Testis (tissue), 2 donors: ENCODE measurements at regions not wholly inside any gene's neighbourhood (a gene's known extent, or its start where the extent isn't known, plus 50 kb on each side); places are given as distances from the start of the nearest gene placed in this dataset.
"Not testable (repeated sequence)": the region's sequence is repeated elsewhere in the genome, so short reads cannot be mapped to it uniquely, and the experiment has no call there.

Experiments
- DNase-seq: peaks from one replicate; pipeline ENCODE4 v3.0.0-alpha.2; 2019
- H3K27ac ChIP-seq, 2 donors: fragments of 200-600 bp; sonication (generic); one replicate each; pipeline ENCODE4 v1.5.1; 2019
- H3K27me3 ChIP-seq: fragments of 200-600 bp; sonication (generic); one replicate; pipeline ENCODE4 v1.5.1; 2019
- H3K36me3 ChIP-seq: fragments of 200-600 bp; sonication (generic); one replicate; pipeline ENCODE4 v1.5.1; 2017; ENCODE audit warnings: low read depth; ENCODE audit errors: missing control alignments
- H3K4me1 ChIP-seq: fragments of 200-600 bp; sonication (generic); one replicate; pipeline ENCODE4 v1.5.1; 2019
- H3K4me3 ChIP-seq, 2 donors: fragments of 200-600 bp; sonication (generic); one replicate each; pipeline ENCODE4 v1.5.1; 2017 to 2019
- H3K9me3 ChIP-seq: fragments of 200-600 bp; sonication (generic); one replicate; pipeline ENCODE4 v1.5.1; 2017
- CTCF ChIP-seq, 3 experiments: fragments of 450-650 bp in 2 of 3; fragments of 200-600 bp in 1 of 3; sonication (generic) in 1 of 3; IDR thresholded peaks; one replicate each; pipeline ENCODE4 v1.5.1; 2016 to 2019; ENCODE audit warnings: antibody characterized with exemption in 3 of 3, mild to moderate bottlenecking in 2 of 3, moderate library complexity in 1 of 3
- POLR2A ChIP-seq: fragments of 450-650 bp; IDR thresholded peaks from one replicate; pipeline ENCODE4 v1.6.1; 2017; ENCODE audit warnings: antibody characterized with exemption, mild to moderate bottlenecking, moderate library complexity
- WGBS, 2 donors: methylation state at CpG; one replicate each; pipeline ENCODE4 v1.1.5; 2018; 5-methylcytosine and 5-hydroxymethylcytosine counted together
- intact Hi-C: fragments of 100-400 bp; cut with DNase I; formaldehyde crosslinking; loops from one replicate; pipeline ENCODE4 v1.15.1; 2023; ENCODE audit warnings: low total_unique reads

DNA sequence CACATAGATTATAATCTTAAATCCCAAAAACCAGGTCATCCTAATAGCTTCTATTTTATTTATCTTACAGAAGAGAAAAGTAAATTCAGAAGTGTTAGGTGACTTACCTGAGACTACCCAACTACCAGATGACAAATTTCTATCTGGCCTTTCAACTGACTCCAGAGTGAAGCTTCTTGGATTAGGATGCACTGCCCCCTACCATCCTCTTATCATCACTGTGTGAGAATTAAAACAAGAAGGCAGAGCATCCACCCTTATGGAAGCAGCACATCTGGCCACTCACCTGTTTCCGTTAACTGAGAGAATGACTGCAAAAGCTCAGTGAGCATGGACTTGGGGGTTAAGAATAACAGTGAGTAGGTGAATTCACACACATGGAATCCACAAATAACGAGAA, 502.6 kb upstream of the TECRL start:
- WGBS, 2 donors = 78% methylated on average over 2 of the region's 2 CpGs
- no peaks in the 10 kb centered on the region for H3K9me3 ChIP-seq
- no peaks in the 10 kb centered on the region for H3K4me1 ChIP-seq
- no peaks in the 10 kb centered on the region for H3K27me3 ChIP-seq
- TF ChIP-seq CTCF (IDR thresholded peaks at IDR 0.05) (no peak), POLR2A (no peak)
- no peak overlapping the region for H3K27ac ChIP-seq
- intact Hi-C loops = no loop called here
- no peak for DNase-seq
- no peak overlapping the region for H3K4me3 ChIP-seq
- H3K36me3 ChIP-seq = no peaks in the 10 kb centered on the region

- Histone ChIP-seq H3K27ac (no peak overlapping the region), H3K36me3 (no peaks in the 10 kb centered on the region), H3K27me3 (no peaks in the 10 kb centered on the region), H3K9me3 (no peaks in the 10 kb centered on the region), H3K4me3 (no peak overlapping the region), H3K4me1 (no peaks in the 10 kb centered on the region)
- WGBS, 2 donors = 72 to 99% methylated on average over 2 of the region's 2 CpGs
- TF ChIP-seq POLR2A (no peak), CTCF (IDR thresholded peaks at IDR 0.05) (no peak)
- no peak for DNase-seq
- intact Hi-C loops = no loop called here
These were observed 494.7 kb upstream of the TECRL start for GRCh38 chr4:64903986-64904385.

DNA sequence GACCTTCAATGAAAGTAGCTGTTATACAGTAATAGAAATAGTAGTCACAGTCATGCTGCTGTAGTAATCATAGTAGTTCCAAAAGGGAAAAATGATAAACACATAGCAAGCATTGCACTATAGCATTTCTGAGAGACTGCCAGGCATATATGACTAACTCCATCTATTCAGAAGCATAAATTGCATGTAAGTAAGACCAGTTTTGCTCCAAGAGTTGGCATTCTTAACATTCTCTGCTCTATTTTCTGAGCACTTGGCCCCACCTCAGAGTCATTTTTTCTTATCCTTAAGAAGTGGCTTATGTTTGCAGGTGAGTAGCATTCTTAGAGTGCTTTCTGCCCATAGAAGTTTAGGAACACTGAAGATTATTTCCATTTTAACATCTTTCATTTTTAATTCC, 490.3 kb upstream of the TECRL start:
- DNase-seq = no peak

GRCh38 chr4:64899030-64899429, 489.8 kb upstream of the TECRL start:
- H3K4me3 ChIP-seq, H3K4me1 ChIP-seq, H3K36me3 ChIP-seq, H3K9me3 ChIP-seq, DNase-seq, intact Hi-C loops, H3K27me3 ChIP-seq, H3K27ac ChIP-seq: not testable (repeated sequence)
- 83 to 90% methylated on average over 2 of the region's 2 CpGs for WGBS, 2 donors

More for the DNA sequence above, 490.3 kb upstream of the TECRL start:
- Histone ChIP-seq H3K27ac (no peak overlapping the region), H3K9me3 (no peaks in the 10 kb centered on the region), H3K36me3 (no peaks in the 10 kb centered on the region), H3K27me3 (no peaks in the 10 kb centered on the region), H3K4me3 (no peak overlapping the region), H3K4me1 (no peaks in the 10 kb centered on the region)
- intact Hi-C loops = no loop called here
- TF ChIP-seq POLR2A (no peak), CTCF (IDR thresholded peaks at IDR 0.05) (no peak)

DNA sequence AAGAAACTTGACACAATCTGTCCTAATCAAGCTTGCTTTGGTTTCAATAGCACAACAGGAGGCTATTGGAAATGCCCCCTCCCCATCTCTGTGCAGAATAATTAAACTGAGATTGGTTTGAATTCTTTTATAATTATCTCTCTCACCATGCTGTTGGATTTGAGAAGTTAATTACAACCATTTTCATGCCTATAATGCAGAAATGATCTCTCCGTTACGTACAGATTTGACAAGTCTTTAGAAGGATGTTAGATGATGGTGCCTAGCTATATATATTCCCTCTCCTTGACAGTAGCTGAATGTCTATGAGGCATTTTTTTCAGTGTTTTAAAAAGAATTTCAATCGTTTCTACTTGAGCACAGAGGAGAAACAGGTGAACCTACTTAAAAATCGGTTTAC, 488.4 kb upstream of the TECRL start:
- no peaks in the 10 kb centered on the region for H3K36me3 ChIP-seq
- no peak for DNase-seq
- no peak overlapping the region for H3K4me3 ChIP-seq
- H3K27ac ChIP-seq = no peak overlapping the region
- no peaks in the 10 kb centered on the region for H3K27me3 ChIP-seq
- no peaks in the 10 kb centered on the region for H3K4me1 ChIP-seq
- TF ChIP-seq POLR2A = no peak
- TF ChIP-seq CTCF (IDR thresholded peaks at IDR 0.05) = no peak
- H3K9me3 ChIP-seq = no peaks in the 10 kb centered on the region
- intact Hi-C loops = no loop called here
- WGBS, 2 donors = 78 to 80% methylated on average over 4 of the region's 4 CpGs

DNA sequence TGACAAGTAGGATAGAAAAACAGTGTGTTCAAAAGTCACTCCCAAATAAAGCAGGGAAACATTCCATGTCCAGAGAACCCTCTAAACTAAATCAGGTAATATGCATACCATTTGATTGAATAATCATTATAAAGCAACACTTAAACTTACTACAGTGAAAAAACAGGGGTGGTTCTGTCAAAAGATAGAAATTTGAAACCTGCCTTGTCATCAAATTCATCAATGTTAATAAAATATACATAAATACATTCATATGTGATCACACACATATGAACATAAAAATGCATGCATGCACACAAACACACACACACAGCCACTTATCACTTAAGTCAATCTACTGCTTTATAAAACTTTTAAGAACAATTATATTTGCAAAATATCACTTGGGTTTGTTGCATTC, 485.8 kb upstream of the TECRL start:
- TF ChIP-seq CTCF (IDR thresholded peaks at IDR 0.05) (no peak), POLR2A (no peak)
- no peaks in the 10 kb centered on the region for H3K4me1 ChIP-seq
- DNase-seq = no peak
- H3K36me3 ChIP-seq = no peaks in the 10 kb centered on the region
- no peaks in the 10 kb centered on the region for H3K27me3 ChIP-seq
- H3K4me3 ChIP-seq = no peak overlapping the region
- no peaks in the 10 kb centered on the region for H3K9me3 ChIP-seq
- intact Hi-C loops = no loop called here
- H3K27ac ChIP-seq = no peak overlapping the region
